Heart left ventricle (tissue), 13 donors: ENCODE measurements at regions not wholly inside any gene's neighbourhood (a gene's known extent, or its start where the extent isn't known, plus 50 kb on each side); places are given as distances from the start of the nearest gene placed in this dataset.

Source experiments
- CTCF ChIP-seq, 12 donors: fragments of 200-600 bp; sonication (generic) in 4 of 12; IDR thresholded peaks; one replicate each; pipeline versions ENCODE4 v1.5.0 to v1.8.0; 2018 to 2022; ENCODE audit warnings: antibody characterized with exemption in 12 of 12, mild to moderate bottlenecking in 5 of 12
- POLR2A ChIP-seq, 2 donors: fragments of 450-650 bp; IDR thresholded peaks; one replicate each; pipeline ENCODE4 v1.6.1; 2017; ENCODE audit warnings: antibody characterized with exemption in 2 of 2, mild to moderate bottlenecking in 2 of 2, moderate library complexity in 2 of 2
- donor health status: ischemic (EF 13 %, LVEDD 7.1; RV severe dilation, severe dysfunction).
- donor health status: DM: no; HTN: yes; CAD: no.
- donor health status: DM: no; HTN: no; CAD: no.
- donor health status: ischemic (EF 25% LVEDD 6.9; RV normal size, moderate dysfunction).
- donor health status: ischemic (EF 25% LVEDD 5.7; RV mildly dilated, moderate dysfunction).
- donor health status: ischemic (EF 35%, LVEDD 5.7; RV mildly dilated, moderate dysfunction).
- donor health status: nonischemic (EF 11% LVEDD 7.7; RV severe dilation, severe dysfunction).
- donor health status: DM: yes; HTN: yes; CAD: no.
- donor health status: PGD.
- donor health status: ischemic (EF 29% LVEDD 5.4; RV normal size, mild dysfunction).
- donor health status: nonischemic (EF 23%, LVEDD 6.1; RV moderate dilation, normal function).

DNA sequence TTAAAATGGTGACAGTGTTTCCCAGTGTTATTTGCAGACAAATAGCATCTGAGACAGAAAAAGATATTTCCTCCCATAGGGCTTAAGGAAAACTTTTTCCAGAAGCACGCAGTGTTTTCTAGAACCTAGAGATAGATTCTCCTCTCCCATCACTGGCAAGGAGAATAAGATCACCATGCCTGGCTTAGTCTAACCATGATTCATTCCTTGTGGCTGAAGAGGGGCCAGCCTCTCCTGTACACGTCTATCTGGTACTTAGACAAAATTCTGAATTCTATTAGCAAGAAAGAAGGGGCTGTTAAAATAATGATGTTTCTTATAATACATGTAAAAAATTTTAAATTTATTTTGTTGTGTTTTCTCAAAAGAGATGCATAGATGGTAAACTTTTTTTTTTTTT, 296.1 kb upstream of the LDB2 start:
- TF ChIP-seq POLR2A (IDR thresholded peaks at IDR 0.05), result no peak
- no peak for TF ChIP-seq CTCF (IDR thresholded peaks at IDR 0.05)
